BLaER1 (cell line): ENCODE measurements at regions not wholly inside any gene's neighbourhood (a gene's known extent, or its start where the extent isn't known, plus 50 kb on each side); places are given as distances from the start of the nearest gene placed in this dataset.
"Not testable (repeated sequence)": the region's sequence is repeated elsewhere in the genome, so short reads cannot be mapped to it uniquely, and the experiment has no call there.

Experiments used
- H3K27ac ChIP-seq: shearing (Covaris generic); formaldehyde crosslinking; 2 replicates; pipeline ENCODE4 v1.8.1; 2022
- H3K27me3 ChIP-seq: shearing (Covaris generic); formaldehyde crosslinking; 2 replicates; pipeline ENCODE4 v1.8.1; 2022
- H3K36me3 ChIP-seq: shearing (Covaris generic); formaldehyde crosslinking; 2 replicates; pipeline ENCODE4 v1.8.1; 2022
- H3K4me1 ChIP-seq: shearing (Covaris generic); formaldehyde crosslinking; 2 replicates; pipeline ENCODE4 v1.8.1; 2022
- H3K4me2 ChIP-seq: shearing (Covaris generic); formaldehyde crosslinking; 2 replicates; pipeline ENCODE4 v1.8.1; 2022
- H3K4me3 ChIP-seq: shearing (Covaris generic); formaldehyde crosslinking; 2 replicates; pipeline ENCODE4 v1.8.1; 2022
- H3K9ac ChIP-seq: shearing (Covaris generic); formaldehyde crosslinking; 2 replicates; pipeline ENCODE4 v1.8.1; 2022
- H3K9me3 ChIP-seq: shearing (Covaris generic); formaldehyde crosslinking; 2 replicates; pipeline ENCODE4 v1.8.1; 2022
- H4K20me1 ChIP-seq: shearing (Covaris generic); formaldehyde crosslinking; 2 replicates; pipeline ENCODE4 v1.8.1; 2022
- Cebpa-rat ChIP-seq: shearing (Covaris generic); IDR thresholded peaks from 2 replicates; pipeline ENCODE4 v1.8.1; 2022

DNA sequence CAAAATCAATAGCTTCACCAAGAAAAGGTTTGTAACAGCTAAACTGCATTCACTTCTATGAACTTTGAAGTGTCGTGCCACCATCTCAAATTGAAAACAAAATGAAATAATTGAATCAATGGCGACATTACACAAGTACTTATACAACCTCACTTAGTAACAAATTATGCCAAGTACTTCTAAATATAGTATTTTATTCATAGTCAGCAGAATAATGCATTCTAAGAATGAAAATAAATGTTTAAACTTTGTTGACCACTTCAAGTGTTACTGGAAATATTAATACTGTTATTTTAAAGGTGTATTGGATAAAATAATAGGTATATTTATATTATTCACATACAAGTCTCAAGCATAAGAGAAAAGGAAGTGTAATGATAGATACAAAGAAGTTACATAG lies 280.1 kb upstream of the HTR1E start:
- Histone ChIP-seq H3K36me3 (no peaks in the 10 kb centered on the region), H3K27ac (no peak overlapping the region), H3K27me3 (no peaks in the 10 kb centered on the region), H4K20me1 (no peaks in the 10 kb centered on the region), H3K4me3 (no peak overlapping the region), H3K9me3 (no peaks in the 10 kb centered on the region), H3K4me1 (no peaks in the 10 kb centered on the region), H3K9ac (no peak overlapping the region), H3K4me2 (no peak overlapping the region)
- no peak for TF ChIP-seq Cebpa-rat

- no peak for TF ChIP-seq Cebpa-rat
- Histone ChIP-seq H3K9me3 (no peaks in the 10 kb centered on the region), H3K4me1 (no peaks in the 10 kb centered on the region), H3K9ac (no peak overlapping the region), H3K4me2 (no peak overlapping the region), H3K27ac (no peak overlapping the region), H3K4me3 (no peak overlapping the region), H3K27me3 (no peaks in the 10 kb centered on the region), H3K36me3 (no peaks in the 10 kb centered on the region), H4K20me1 (no peaks in the 10 kb centered on the region)
Measured at GRCh38 chr6:86629123-86629522, 308.2 kb upstream of the HTR1E start.

GRCh38 chr6:86619428-86619827 lies 317.9 kb upstream of the HTR1E start:
- Histone ChIP-seq H3K27me3 (no peaks in the 10 kb centered on the region), H3K9me3 (no peaks in the 10 kb centered on the region), H3K36me3 (no peaks in the 10 kb centered on the region), H3K4me1 (no peaks in the 10 kb centered on the region), H3K27ac (no peak overlapping the region), H3K4me2 (no peak overlapping the region), H3K4me3 (no peak overlapping the region), H4K20me1 (no peaks in the 10 kb centered on the region), H3K9ac (no peak overlapping the region)
- no peak for TF ChIP-seq Cebpa-rat

GRCh38 chr6:86615299-86615698 lies 322.0 kb upstream of the HTR1E start:
- H3K9ac ChIP-seq: no peak overlapping the region
- no peak overlapping the region for H3K4me2 ChIP-seq
- H3K27ac ChIP-seq: no peak overlapping the region
- H3K4me3 ChIP-seq: no peak overlapping the region
- H3K36me3 ChIP-seq: no peaks in the 10 kb centered on the region
- H3K9me3 ChIP-seq: no peaks in the 10 kb centered on the region
- H4K20me1 ChIP-seq: no peaks in the 10 kb centered on the region
- H3K4me1 ChIP-seq: no peaks in the 10 kb centered on the region
- H3K27me3 ChIP-seq: no peaks in the 10 kb centered on the region
- TF ChIP-seq Cebpa-rat: no peak

DNA sequence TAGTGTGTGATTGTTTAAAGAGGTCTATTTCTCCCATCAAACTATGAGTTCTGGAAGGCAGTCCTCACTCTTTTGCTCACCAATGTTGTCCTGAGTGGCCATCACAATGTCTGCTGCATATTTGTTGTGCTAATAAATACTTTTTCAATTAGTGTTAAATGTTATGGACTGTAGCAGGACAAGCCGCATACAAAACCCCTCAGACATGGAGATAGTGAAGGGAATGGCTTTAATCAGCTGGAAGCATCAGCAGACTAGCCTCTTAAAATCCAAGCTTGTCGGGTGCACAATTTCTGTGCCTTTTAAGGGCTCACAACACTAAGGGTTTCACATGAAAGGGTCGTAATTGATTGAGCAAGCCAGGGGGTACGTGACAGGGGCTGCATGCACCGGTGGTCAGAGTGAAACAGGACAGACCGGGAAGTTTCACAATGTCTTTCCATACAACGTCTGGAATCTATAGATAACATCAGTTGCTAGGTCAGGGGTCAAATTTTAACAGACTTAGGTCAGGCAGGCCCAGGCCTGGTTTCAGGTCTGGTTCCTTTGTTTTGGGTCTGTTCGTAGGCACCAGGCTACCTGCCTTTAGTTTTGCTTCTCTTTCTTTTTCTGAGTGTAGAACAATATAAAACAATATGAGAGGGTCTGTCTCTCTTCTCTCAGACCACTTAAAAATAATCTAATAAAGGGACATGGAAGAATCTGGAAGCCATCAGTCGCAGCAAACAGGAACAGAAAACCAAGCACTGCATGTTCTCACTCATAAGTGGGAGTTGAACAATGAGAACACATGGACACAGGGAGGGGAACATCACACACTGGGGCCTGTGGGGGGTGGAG lies 327.6 kb upstream of the HTR1E start:
- no peaks in the 10 kb centered on the region for H3K36me3 ChIP-seq
- no peaks in the 10 kb centered on the region for H4K20me1 ChIP-seq
- no peaks in the 10 kb centered on the region for H3K9me3 ChIP-seq
- no peak overlapping the region for H3K9ac ChIP-seq
- H3K27me3 ChIP-seq: no peaks in the 10 kb centered on the region
- no peak overlapping the region for H3K4me2 ChIP-seq
- H3K4me3 ChIP-seq: no peak overlapping the region
- H3K4me1 ChIP-seq: no peaks in the 10 kb centered on the region
- no peak overlapping the region for H3K27ac ChIP-seq
- TF ChIP-seq Cebpa-rat: no peak

GRCh38 chr6:86603364-86603763 lies 334.0 kb upstream of the HTR1E start:
- not testable (repeated sequence) for H3K4me3 ChIP-seq, H3K27ac ChIP-seq, H3K9me3 ChIP-seq, H3K9ac ChIP-seq, H3K27me3 ChIP-seq, H3K36me3 ChIP-seq, H3K4me2 ChIP-seq, H3K4me1 ChIP-seq, H4K20me1 ChIP-seq

DNA sequence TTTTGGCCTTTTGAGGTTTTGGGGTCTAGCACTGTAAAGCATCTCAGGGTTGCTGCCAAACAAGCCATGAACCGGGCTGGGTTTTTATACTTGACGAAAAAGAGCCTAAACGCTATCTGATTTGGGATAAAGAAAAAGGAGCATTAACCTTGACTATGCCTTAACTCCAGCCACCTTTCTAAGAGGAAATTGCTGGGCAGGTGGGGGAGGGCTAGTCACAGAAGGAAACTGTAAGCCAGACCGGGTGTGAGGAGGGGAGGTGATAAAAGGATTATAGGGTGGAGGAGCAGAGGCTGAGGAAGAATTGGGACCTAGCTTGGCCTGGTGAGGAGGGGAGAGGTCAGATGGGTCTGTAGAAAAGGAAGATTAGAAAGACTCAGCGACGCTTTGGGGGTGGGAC lies 335.2 kb upstream of the HTR1E start:
- not testable (repeated sequence) for H3K27ac ChIP-seq, H3K36me3 ChIP-seq, H3K4me3 ChIP-seq, H4K20me1 ChIP-seq, H3K9me3 ChIP-seq, H3K4me2 ChIP-seq, H3K9ac ChIP-seq, H3K4me1 ChIP-seq, H3K27me3 ChIP-seq

- not testable (repeated sequence) for H3K4me1 ChIP-seq, H3K4me3 ChIP-seq, H3K9ac ChIP-seq, H3K27ac ChIP-seq, H4K20me1 ChIP-seq, H3K9me3 ChIP-seq, H3K4me2 ChIP-seq, H3K27me3 ChIP-seq, H3K36me3 ChIP-seq
Measured at GRCh38 chr6:86598969-86599368, 338.4 kb upstream of the HTR1E start.

DNA sequence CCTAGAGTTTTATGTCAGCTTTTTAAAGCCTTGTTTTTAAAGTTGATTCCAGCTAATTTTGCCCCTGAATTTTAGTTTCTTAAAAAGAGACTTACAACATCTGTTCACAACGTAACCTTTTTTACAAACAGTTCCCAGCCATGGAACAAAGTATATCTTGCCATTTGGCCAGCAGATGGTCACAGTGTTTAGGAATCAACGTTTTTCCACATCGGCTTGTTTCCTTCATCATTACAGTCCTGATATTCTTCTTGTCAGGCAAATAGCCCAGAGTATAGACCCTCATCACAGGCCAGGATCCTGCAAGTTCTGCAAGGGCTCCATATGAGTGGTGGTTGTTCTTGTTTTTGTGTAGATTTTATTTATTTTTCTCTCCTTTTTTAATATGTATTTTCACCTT lies 341.7 kb upstream of the HTR1E start:
- Histone ChIP-seq H3K9ac (no peak overlapping the region), H3K27ac (no peak overlapping the region), H3K4me2 (no peak overlapping the region), H3K27me3 (no peaks in the 10 kb centered on the region), H3K36me3 (no peaks in the 10 kb centered on the region), H3K4me1 (no peaks in the 10 kb centered on the region), H3K4me3 (no peak overlapping the region), H3K9me3 (no peaks in the 10 kb centered on the region), H4K20me1 (no peaks in the 10 kb centered on the region)
- TF ChIP-seq Cebpa-rat: no peak

- Histone ChIP-seq H3K4me2 (no peak overlapping the region), H4K20me1 (no peaks in the 10 kb centered on the region), H3K27ac (no peak overlapping the region), H3K27me3 (no peaks in the 10 kb centered on the region), H3K36me3 (no peaks in the 10 kb centered on the region), H3K4me3 (no peak overlapping the region), H3K9ac (no peak overlapping the region), H3K4me1 (no peaks in the 10 kb centered on the region), H3K9me3 (peaks cover 13% of the 10 kb centered on the region)
- no peak for TF ChIP-seq Cebpa-rat
Measured at GRCh38 chr6:86586195-86586594, 351.1 kb upstream of the HTR1E start.

DNA sequence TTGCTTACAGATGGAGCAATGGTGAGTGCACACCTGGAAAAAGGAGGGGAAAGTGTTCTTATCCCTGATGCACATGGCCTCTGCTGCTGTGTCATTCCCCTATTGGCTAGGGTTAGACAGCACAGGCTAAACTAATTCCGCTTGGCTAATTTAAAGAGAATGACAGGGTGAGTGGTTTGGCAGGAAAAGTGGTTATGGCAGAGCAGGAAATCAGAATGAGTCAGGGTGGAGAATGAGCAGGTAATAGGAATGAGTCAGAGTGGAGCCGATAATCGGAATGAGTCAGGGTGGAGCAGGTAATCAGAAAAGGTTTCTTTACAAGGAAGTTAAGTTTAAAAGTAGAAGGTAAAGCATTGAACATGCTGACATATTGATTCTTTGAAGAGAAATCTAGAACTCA lies 355.5 kb upstream of the HTR1E start:
- Histone ChIP-seq H3K9ac (no peak overlapping the region), H4K20me1 (no peaks in the 10 kb centered on the region), H3K27me3 (no peaks in the 10 kb centered on the region), H3K36me3 (no peaks in the 10 kb centered on the region), H3K9me3 (peaks cover 13% of the 10 kb centered on the region), H3K4me1 (no peaks in the 10 kb centered on the region), H3K4me3 (no peak overlapping the region), H3K4me2 (no peak overlapping the region), H3K27ac (no peak overlapping the region)
- no peak for TF ChIP-seq Cebpa-rat
